K562 (cell line): ENCODE measurements at regions not wholly inside any gene's neighbourhood (a gene's known extent, or its start where the extent isn't known, plus 50 kb on each side); places are given as distances from the start of the nearest gene placed in this dataset.

Experiments
- ATF7 ChIP-seq: fragments of 450-650 bp; IDR thresholded peaks from 2 replicates; pipeline ENCODE4 v1.7.1; 2014; ENCODE audit warnings: mild to moderate bottlenecking, moderate library complexity
- BHLHE40 ChIP-seq: IDR thresholded peaks from 2 replicates; pipeline ENCODE4 v1.6.1; 2011; ENCODE audit warnings: low read length, improper control_type of control experiment
- CBFA2T3 ChIP-seq: fragments of 450-650 bp; IDR thresholded peaks from 2 replicates; pipeline ENCODE4 v1.6.1; 2017
- CCNT2 ChIP-seq: IDR thresholded peaks from 2 replicates; pipeline ENCODE4 v1.6.1; 2011; ENCODE audit warnings: borderline replicate concordance, low read depth, mild to moderate bottlenecking, moderate library complexity, mixed read lengths, low read length; ENCODE audit not compliant: insufficient read length; ENCODE audit errors: extremely low read depth
- CEBPG ChIP-seq, 3 experiments: fragments of 200-800 bp in 1 of 3; sonication (Bioruptor generic) in 1 of 3; sonication (generic) in 1 of 3; formaldehyde crosslinking in 1 of 3; IDR thresholded peaks in 2 of 3; conservative IDR thresholded peaks in 1 of 3; 2 replicates each; pipeline versions ENCODE4 v1.6.1 to v1.8.0; 2016 to 2022; ENCODE audit warnings: missing compliant biosample characterization in 2 of 3, missing genetic modification characterization in 2 of 3, mild to moderate bottlenecking in 1 of 3, missing genetic modification reagents in 1 of 3
- NCOA2 ChIP-seq, 2 experiments: fragments of 450-650 bp; IDR thresholded peaks; 2 replicates each; pipeline ENCODE4 v1.6.1; 2018; ENCODE audit warnings: mild to moderate bottlenecking in 2 of 2, moderate library complexity in 1 of 2; ENCODE audit not compliant: partially characterized antibody in 2 of 2
- NCOA4 ChIP-seq: fragments of 450-650 bp; IDR thresholded peaks from 2 replicates; pipeline ENCODE4 v1.6.1; 2018; ENCODE audit warnings: mild to moderate bottlenecking; ENCODE audit not compliant: partially characterized antibody
- NFRKB ChIP-seq: fragments of 450-650 bp; IDR thresholded peaks from 2 replicates; pipeline ENCODE4 v1.6.1; 2016; ENCODE audit warnings: low read depth
- NR2C2 ChIP-seq, 2 experiments: fragments of 200-800 bp in 1 of 2; sonication (Bioruptor generic) in 1 of 2; sonication (generic) in 1 of 2; formaldehyde crosslinking in 1 of 2; IDR thresholded peaks; 2 replicates each; pipeline versions ENCODE4 v1.6.1 to v1.8.0; 2016 to 2022; ENCODE audit warnings: mild to moderate bottlenecking in 1 of 2, missing compliant biosample characterization in 1 of 2, missing genetic modification characterization in 1 of 2, missing genetic modification reagents in 1 of 2
- RBM39 ChIP-seq: fragments of 200-400 bp; formaldehyde crosslinking; optimal IDR thresholded peaks from 2 replicates; pipeline ENCODE3; 2018; ENCODE audit warnings: low read depth, low read length
- SAP30 ChIP-seq: fragments of 200-600 bp; sonication (generic); IDR thresholded peaks from 2 replicates; pipeline ENCODE4 v1.6.1; 2012; ENCODE audit warnings: borderline replicate concordance, low read depth, mild to moderate bottlenecking, moderate library complexity, low read length, control low read depth, inconsistent platforms; ENCODE audit not compliant: insufficient read depth, poor library complexity, severe bottlenecking
- SIRT6 ChIP-seq: IDR thresholded peaks from one replicate; pipeline ENCODE4 v1.6.1; 2012; ENCODE audit warnings: low read depth, mild to moderate bottlenecking, control low read depth, inconsistent platforms, low read length, moderate library complexity
- SNIP1 ChIP-seq: fragments of 450-650 bp; IDR thresholded peaks from 2 replicates; pipeline ENCODE4 v1.7.1; 2017; ENCODE audit warnings: low read depth, mild to moderate bottlenecking
- U2AF1 ChIP-seq: fragments of 200-400 bp; formaldehyde crosslinking; optimal IDR thresholded peaks from 2 replicates; pipeline ENCODE3; 2017; ENCODE audit warnings: mild to moderate bottlenecking, low read depth, low read length, moderate library complexity
- ZC3H8 ChIP-seq: fragments of 450-650 bp; IDR thresholded peaks from 2 replicates; pipeline ENCODE4 v1.6.1; 2017
- ZNF121 ChIP-seq: sonication (generic); formaldehyde crosslinking; conservative IDR thresholded peaks from 2 replicates; pipeline ENCODE4 v1.8.0; 2022; ENCODE audit warnings: missing genetic modification reagents
- ZNF695 ChIP-seq: fragments of 450-650 bp; formaldehyde crosslinking; IDR thresholded peaks from 2 replicates; pipeline ENCODE4 v1.4.0; 2020; ENCODE audit warnings: mild to moderate bottlenecking, moderate library complexity
- TF ChIP-seq, protein P1 (sequence below): sonication (generic); formaldehyde crosslinking; IDR thresholded peaks from 2 replicates; pipeline ENCODE4 v1.8.1; 2023; ENCODE audit warnings: missing genetic modification reagents, mild to moderate bottlenecking, borderline replicate concordance
- TF ChIP-seq, protein P2 (sequence below): fragments of 250-450 bp; sonication (Bioruptor Pico); IDR thresholded peaks from 2 replicates; pipeline ENCODE4 v1.9.0; 2021; ENCODE audit warnings: mild to moderate bottlenecking
- TF ChIP-seq, protein P3 (sequence below): fragments of 250-450 bp; sonication (Bioruptor Pico); IDR thresholded peaks from 2 replicates; pipeline ENCODE4 v1.8.0; 2021; ENCODE audit warnings: moderate library complexity, mild to moderate bottlenecking, inconsistent platforms

DNA sequence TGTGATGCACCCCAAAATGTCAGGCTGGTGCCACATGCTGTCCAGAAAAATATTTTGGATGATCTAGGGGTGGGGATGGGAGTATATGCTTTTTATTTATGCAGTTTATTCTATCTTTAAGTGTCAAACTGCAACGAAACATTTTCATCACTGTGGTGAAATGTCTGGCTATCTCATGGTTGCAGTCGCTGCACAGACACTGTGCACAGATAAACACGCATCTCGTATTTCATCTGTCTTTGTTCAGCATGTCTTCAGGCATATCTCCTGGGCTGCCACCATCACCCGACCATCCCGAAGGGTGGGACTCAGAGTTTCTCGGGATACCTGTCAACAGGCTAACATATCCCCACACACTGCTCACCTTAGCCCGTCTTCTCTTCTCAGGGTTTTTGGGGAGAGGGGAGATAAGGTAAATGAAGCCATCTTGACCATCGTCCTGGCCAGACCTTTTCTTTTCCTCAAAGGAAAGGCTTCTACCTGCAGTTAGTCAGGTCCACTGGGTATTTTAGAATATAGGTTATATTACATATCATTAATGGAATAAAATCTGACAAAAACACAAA, 80.7 kb upstream of the NABP1 start (continued):
- TF ChIP-seq, protein P1, sequence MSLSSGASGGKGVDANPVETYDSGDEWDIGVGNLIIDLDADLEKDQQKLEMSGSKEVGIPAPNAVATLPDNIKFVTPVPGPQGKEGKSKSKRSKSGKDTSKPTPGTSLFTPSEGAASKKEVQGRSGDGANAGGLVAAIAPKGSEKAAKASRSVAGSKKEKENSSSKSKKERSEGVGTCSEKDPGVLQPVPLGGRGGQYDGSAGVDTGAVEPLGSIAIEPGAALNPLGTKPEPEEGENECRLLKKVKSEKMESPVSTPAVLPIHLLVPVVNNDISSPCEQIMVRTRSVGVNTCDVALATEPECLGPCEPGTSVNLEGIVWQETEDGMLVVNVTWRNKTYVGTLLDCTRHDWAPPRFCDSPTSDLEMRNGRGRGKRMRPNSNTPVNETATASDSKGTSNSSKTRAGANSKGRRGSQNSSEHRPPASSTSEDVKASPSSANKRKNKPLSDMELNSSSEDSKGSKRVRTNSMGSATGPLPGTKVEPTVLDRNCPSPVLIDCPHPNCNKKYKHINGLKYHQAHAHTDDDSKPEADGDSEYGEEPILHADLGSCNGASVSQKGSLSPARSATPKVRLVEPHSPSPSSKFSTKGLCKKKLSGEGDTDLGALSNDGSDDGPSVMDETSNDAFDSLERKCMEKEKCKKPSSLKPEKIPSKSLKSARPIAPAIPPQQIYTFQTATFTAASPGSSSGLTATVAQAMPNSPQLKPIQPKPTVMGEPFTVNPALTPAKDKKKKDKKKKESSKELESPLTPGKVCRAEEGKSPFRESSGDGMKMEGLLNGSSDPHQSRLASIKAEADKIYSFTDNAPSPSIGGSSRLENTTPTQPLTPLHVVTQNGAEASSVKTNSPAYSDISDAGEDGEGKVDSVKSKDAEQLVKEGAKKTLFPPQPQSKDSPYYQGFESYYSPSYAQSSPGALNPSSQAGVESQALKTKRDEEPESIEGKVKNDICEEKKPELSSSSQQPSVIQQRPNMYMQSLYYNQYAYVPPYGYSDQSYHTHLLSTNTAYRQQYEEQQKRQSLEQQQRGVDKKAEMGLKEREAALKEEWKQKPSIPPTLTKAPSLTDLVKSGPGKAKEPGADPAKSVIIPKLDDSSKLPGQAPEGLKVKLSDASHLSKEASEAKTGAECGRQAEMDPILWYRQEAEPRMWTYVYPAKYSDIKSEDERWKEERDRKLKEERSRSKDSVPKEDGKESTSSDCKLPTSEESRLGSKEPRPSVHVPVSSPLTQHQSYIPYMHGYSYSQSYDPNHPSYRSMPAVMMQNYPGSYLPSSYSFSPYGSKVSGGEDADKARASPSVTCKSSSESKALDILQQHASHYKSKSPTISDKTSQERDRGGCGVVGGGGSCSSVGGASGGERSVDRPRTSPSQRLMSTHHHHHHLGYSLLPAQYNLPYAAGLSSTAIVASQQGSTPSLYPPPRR (CRISPR knock-in tag), result no peak
- TF ChIP-seq ATF7, result peak; percentile 69
- TF ChIP-seq SAP30, result no peak
- TF ChIP-seq BHLHE40, result peak; percentile 84
- TF ChIP-seq U2AF1, result no peak
- TF ChIP-seq NCOA4, result peak; percentile 88
- no peak for TF ChIP-seq ZNF695 (CRISPR knock-in tag)
- TF ChIP-seq, protein P2, sequence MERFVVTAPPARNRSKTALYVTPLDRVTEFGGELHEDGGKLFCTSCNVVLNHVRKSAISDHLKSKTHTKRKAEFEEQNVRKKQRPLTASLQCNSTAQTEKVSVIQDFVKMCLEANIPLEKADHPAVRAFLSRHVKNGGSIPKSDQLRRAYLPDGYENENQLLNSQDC (CRISPR knock-in tag), result no peak
- no peak for TF ChIP-seq SIRT6
- no peak for TF ChIP-seq NR2C2 (CRISPR knock-in tag; IDR thresholded peaks at IDR 0.05)
- no peak for TF ChIP-seq NR2C2 (tag; IDR thresholded peaks at IDR 0.05)
- 0 out of 2 replicates have a peak, but pooled peaks have one; percentile 22 for TF ChIP-seq CEBPG (CRISPR knock-in tag; IDR thresholded peaks at IDR 0.05)
- peak in 1 of 2 experiments; percentile 58; a peak in 2 of 4 replicates for TF ChIP-seq CEBPG (tag; conservative IDR thresholded peaks at IDR 0.05 in 1 of 2, IDR thresholded peaks at IDR 0.05 in 1 of 2)
- TF ChIP-seq CCNT2, result peak; percentile 98
- TF ChIP-seq SNIP1, result no peak
- TF ChIP-seq RBM39, result no peak
- TF ChIP-seq NCOA2 (IDR thresholded peaks at IDR 0.05; ENCODE audit: partially characterized antibody in 2 of 2), result peak; percentile 61 to 67
- peak; percentile 99 for TF ChIP-seq CBFA2T3
- TF ChIP-seq ZNF121 (CRISPR knock-in tag), result no peak
- TF ChIP-seq, protein P3, sequence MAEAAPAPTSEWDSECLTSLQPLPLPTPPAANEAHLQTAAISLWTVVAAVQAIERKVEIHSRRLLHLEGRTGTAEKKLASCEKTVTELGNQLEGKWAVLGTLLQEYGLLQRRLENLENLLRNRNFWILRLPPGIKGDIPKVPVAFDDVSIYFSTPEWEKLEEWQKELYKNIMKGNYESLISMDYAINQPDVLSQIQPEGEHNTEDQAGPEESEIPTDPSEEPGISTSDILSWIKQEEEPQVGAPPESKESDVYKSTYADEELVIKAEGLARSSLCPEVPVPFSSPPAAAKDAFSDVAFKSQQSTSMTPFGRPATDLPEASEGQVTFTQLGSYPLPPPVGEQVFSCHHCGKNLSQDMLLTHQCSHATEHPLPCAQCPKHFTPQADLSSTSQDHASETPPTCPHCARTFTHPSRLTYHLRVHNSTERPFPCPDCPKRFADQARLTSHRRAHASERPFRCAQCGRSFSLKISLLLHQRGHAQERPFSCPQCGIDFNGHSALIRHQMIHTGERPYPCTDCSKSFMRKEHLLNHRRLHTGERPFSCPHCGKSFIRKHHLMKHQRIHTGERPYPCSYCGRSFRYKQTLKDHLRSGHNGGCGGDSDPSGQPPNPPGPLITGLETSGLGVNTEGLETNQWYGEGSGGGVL (CRISPR knock-in tag), result no peak
- TF ChIP-seq ZC3H8, result no peak
- TF ChIP-seq NFRKB, result no peak
